GM12873 (cell line): ENCODE measurements at regions not wholly inside any gene's neighbourhood (a gene's known extent, or its start where the extent isn't known, plus 50 kb on each side); places are given as distances from the start of the nearest gene placed in this dataset.

ENCODE experiments used
- CTCF ChIP-seq: IDR thresholded peaks from 2 replicates; pipeline ENCODE4 v1.5.1; 2012; ENCODE audit warnings: low read depth, mild to moderate bottlenecking, moderate library complexity, low read length, control low read depth; ENCODE audit not compliant: insufficient read depth; ENCODE audit errors: missing control alignments

GRCh38 chr12:58668871-58669270 is 251.4 kb downstream of the LRIG3 start:
- no peak for TF ChIP-seq CTCF

DNA sequence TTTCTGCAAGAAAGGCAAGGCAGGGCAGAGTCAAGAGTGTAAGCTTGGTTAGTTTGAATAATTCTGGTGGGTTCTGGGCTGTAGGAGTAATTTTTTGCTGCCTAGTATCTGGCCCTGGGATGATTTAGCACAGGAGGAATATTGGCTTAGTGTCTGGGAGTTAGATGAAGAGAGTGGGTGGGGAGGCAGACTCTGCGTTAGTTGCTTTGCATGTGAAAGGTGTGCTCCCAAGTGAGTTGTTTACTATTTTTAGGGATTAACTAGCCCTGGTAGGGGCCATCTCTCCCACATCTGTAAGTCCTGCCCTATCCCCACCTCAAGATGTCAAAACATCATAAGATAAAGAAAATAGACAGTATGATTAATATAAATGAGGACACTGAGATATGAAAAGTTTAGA is 249.7 kb downstream of the LRIG3 start:
- no peak for TF ChIP-seq CTCF

GRCh38 chr12:58671196-58671595 is 249.1 kb downstream of the LRIG3 start:
- no peak for TF ChIP-seq CTCF

- no peak for TF ChIP-seq CTCF
Measured at GRCh38 chr12:58673021-58673420, 247.3 kb downstream of the LRIG3 start.

DNA sequence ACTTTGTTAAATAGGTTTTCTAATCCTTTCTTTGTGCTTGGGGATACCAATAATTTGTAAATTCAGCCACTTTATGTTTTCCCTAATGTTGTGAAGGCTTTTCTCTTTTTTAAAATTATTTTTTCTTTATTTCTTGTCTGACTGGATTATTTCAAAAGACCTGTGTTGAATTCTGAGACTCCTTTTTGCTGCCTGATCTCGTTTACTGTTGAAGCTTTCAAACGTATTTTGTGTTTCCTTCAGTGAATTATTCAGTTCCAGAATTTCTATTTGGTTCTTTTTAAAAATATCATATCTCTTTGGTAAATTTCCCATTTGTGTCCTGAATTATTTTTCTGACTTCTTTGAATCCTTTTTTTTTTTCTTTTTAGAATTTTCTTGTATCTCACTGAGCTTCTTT is 241.6 kb downstream of the LRIG3 start:
- TF ChIP-seq CTCF = no peak

DNA sequence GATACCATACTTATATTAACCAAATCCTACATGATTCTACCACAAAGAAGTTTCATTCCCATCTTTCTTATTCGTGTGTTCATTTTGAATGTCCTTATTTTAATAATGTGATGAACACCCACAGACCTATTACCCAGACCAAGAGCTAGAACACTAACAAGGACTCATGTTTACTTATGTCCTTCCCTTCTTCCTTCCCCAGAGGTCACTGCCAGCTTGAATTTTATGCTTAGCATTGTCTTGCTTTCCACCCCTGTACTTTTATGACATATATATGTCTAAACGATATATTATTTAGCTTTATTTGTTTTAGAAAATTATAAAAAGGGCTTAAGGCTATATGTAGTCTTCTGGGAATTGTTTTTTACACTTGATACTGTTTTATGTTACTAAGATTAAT is 238.6 kb downstream of the LRIG3 start:
- TF ChIP-seq CTCF = no peak

- TF ChIP-seq CTCF = no peak
Measured at GRCh38 chr12:58695263-58695662, 225.0 kb downstream of the LRIG3 start.
